ENCODE measurements at regions not wholly inside any gene's neighbourhood (a gene's known extent, or its start where the extent isn't known, plus 50 kb on each side); places are given as distances from the start of the nearest gene placed in this dataset.
"Not testable (repeated sequence)": the region's sequence is repeated elsewhere in the genome, so short reads cannot be mapped to it uniquely, and the experiment has no call there.

GRCh38 chr6:90915224-90915915, 328.5 kb upstream of the MAP3K7 start:
- FAIRE-seq = no peak

GRCh38 chr6:90914312-90914711, 327.4 kb upstream of the MAP3K7 start:
- FAIRE-seq (no peak), DNase-seq (ENCODE audit: extremely low spot score, insufficient read length, low read depth) (no peak)

More at GRCh38 chr6:90915224-90915915, 328.5 kb upstream of the MAP3K7 start:
- no peak for DNase-seq (ENCODE audit: extremely low spot score, insufficient read length, low read depth)

GRCh38 chr6:90913266-90913960, 326.5 kb upstream of the MAP3K7 start:
- DNase-seq (ENCODE audit: extremely low spot score, insufficient read length, low read depth) (no peak), FAIRE-seq (no peak)

GRCh38 chr6:90911642-90912041, 324.8 kb upstream of the MAP3K7 start:
- no peak for DNase-seq (ENCODE audit: extremely low spot score, insufficient read length, low read depth)
- FAIRE-seq = no peak

- FAIRE-seq = no peak
- no peak for DNase-seq (ENCODE audit: extremely low spot score, insufficient read length, low read depth)
Observed at GRCh38 chr6:90910893-90911292, 324.0 kb upstream of the MAP3K7 start.

- no peak for DNase-seq (ENCODE audit: extremely low spot score, insufficient read length, low read depth)
- FAIRE-seq = no peak
Observed at GRCh38 chr6:90907931-90908655, 321.2 kb upstream of the MAP3K7 start.

- FAIRE-seq (no peak), DNase-seq (ENCODE audit: extremely low spot score, insufficient read length, low read depth) (no peak)
Observed at GRCh38 chr6:90905351-90905750, 318.5 kb upstream of the MAP3K7 start.

- FAIRE-seq (no peak), DNase-seq (ENCODE audit: extremely low spot score, insufficient read length, low read depth) (no peak)
Observed at GRCh38 chr6:90900034-90900433, 313.2 kb upstream of the MAP3K7 start.

GRCh38 chr6:90898763-90899162, 311.9 kb upstream of the MAP3K7 start:
- DNase-seq (ENCODE audit: extremely low spot score, insufficient read length, low read depth) (no peak), FAIRE-seq (no peak)

GRCh38 chr6:90896075-90896547, 309.2 kb upstream of the MAP3K7 start:
- DNase-seq (ENCODE audit: extremely low spot score, insufficient read length, low read depth) (no peak), FAIRE-seq (no peak)

- FAIRE-seq (no peak), DNase-seq (ENCODE audit: extremely low spot score, insufficient read length, low read depth) (no peak)
Observed at GRCh38 chr6:90895299-90896074, 308.6 kb upstream of the MAP3K7 start.

- FAIRE-seq (no peak), DNase-seq (ENCODE audit: extremely low spot score, insufficient read length, low read depth) (no peak)
Observed at GRCh38 chr6:90894285-90895130, 307.6 kb upstream of the MAP3K7 start.

GRCh38 chr6:90893400-90893799, 306.5 kb upstream of the MAP3K7 start:
- no peak for DNase-seq (ENCODE audit: extremely low spot score, insufficient read length, low read depth)

GRCh38 chr6:90892271-90892670, 305.4 kb upstream of the MAP3K7 start:
- DNase-seq (ENCODE audit: extremely low spot score, insufficient read length, low read depth) = no peak
- no peak for FAIRE-seq

More at GRCh38 chr6:90893400-90893799, 306.5 kb upstream of the MAP3K7 start:
- no peak for FAIRE-seq

- FAIRE-seq (no peak), DNase-seq (ENCODE audit: extremely low spot score, insufficient read length, low read depth) (no peak)
Observed at GRCh38 chr6:90891355-90891754, 304.5 kb upstream of the MAP3K7 start.

- no peak for DNase-seq (ENCODE audit: extremely low spot score, insufficient read length, low read depth)
Observed at GRCh38 chr6:90890683-90891330, 303.9 kb upstream of the MAP3K7 start.

GRCh38 chr6:90887764-90888163, 300.9 kb upstream of the MAP3K7 start:
- no peak for DNase-seq (ENCODE audit: extremely low spot score, insufficient read length, low read depth)
- no peak for FAIRE-seq

More at GRCh38 chr6:90890683-90891330, 303.9 kb upstream of the MAP3K7 start:
- no peak for FAIRE-seq

GRCh38 chr6:90885611-90886056, 298.8 kb upstream of the MAP3K7 start:
- no peak for FAIRE-seq

GRCh38 chr6:90885137-90885536, 298.3 kb upstream of the MAP3K7 start:
- not testable (repeated sequence) for DNase-seq (ENCODE audit: extremely low spot score, insufficient read length, low read depth); FAIRE-seq

More at GRCh38 chr6:90885611-90886056, 298.8 kb upstream of the MAP3K7 start:
- DNase-seq (ENCODE audit: extremely low spot score, insufficient read length, low read depth) = no peak

Measured in GM18507 (cell line).